ENCODE measurements at regions not wholly inside any gene's neighbourhood (a gene's known extent, or its start where the extent isn't known, plus 50 kb on each side); places are given as distances from the start of the nearest gene placed in this dataset.

DNA sequence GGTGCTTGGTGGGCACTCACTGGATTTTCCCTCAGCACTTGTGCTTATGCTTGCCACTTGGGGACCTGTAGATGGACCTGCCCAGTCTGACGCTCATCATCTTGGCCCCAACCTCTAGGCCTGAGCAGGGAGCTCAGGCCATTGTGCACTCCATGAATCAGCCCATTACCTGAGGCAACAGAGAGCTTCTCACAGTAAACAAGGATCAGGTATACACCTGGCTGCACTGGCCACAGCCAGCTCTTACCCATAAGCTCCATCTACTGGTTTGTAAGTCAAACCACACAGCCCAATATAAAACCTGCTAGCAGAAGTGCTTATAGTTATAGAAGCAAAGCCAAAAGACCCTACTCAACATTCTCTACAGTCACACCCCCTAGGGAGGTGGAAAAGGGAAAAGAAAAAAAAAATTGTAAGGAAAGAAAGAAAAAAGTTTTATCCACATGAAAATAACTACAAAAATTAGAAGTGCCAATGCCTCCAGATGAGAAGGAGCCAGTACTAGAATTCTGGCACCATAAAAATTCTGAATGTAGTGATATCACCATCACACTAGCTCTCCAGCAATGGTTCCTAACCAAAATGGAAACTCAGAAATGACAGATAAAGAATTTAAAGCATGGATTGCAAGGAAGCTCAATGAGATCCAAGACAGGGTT, 87.8 kb upstream of the CDH5 start:
- peak; percentile 47 for TF ChIP-seq CTCF (IDR thresholded peaks at IDR 0.05; ENCODE audit: control insufficient read depth, extremely low read depth, insufficient read depth)
- no peak overlapping the region for H3K4me3 ChIP-seq (ENCODE audit: low read depth, low read length)
- no peak for DNase-seq (ENCODE audit: low read depth)

DNA sequence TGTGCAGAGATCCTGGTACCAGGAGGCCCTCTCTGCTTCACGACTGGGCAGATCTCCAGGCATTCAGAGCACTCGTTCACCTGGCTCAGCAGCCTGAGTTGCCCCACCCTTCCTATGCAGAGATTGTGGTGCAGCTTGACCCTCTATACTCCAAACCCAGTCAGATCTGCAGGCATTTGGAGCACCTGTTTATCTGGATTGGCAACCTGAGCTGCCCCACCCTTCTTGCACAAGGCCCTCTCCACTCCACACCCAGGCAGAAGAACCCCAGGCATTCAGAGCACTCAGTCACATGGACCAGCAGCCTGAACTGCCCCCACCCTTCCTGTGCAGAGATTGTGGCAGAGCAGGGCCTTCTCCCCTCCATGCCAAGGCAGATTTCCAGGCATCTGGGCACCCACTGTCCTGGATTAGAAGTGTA, 88.4 kb upstream of the CDH5 start:
- no peak for TF ChIP-seq CTCF (IDR thresholded peaks at IDR 0.05; ENCODE audit: control insufficient read depth, extremely low read depth, insufficient read depth)
- DNase-seq (ENCODE audit: low read depth), result no peak
- no peak overlapping the region for H3K4me3 ChIP-seq (ENCODE audit: low read depth, low read length)

DNA sequence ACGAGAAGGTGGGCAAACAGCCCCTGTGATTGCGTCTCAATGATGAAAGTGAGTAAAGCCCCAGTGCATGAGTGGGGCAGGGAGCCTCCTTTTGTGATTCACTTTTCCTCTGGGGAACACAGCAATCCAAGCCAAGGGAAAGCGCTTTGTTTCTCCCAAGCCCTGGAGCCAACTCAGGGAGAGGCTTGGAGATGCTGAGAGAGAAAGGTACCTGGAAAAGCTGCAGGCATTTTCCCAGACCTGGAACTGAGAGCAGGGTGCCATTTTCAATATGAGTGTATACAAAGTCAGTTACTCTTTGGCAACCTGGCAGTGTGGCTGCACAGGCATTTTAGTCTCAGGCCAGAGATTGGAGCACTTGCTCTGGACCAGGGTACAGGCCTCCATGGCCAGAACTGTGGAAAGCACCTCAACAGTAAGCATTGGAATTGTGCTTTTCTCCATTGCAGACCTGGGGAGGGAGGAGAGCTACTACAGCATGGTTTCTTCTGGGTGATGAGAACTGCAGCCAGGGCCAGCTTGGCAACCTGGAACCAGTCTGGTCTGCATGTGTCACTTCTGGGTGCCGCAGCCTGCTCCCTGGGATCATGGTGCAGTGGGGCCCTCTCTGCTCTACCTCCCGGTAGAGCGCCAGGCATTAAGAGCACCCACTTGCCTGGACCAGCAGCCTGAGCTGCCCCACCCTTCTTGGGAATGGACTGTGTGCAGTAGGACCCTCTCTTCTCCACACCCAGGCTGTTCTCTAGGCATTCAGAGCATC, 89.0 kb upstream of the CDH5 start:
- no peak for TF ChIP-seq CTCF (IDR thresholded peaks at IDR 0.05; ENCODE audit: control insufficient read depth, extremely low read depth, insufficient read depth)
- DNase-seq (ENCODE audit: low read depth), result no peak
- no peak overlapping the region for H3K4me3 ChIP-seq (ENCODE audit: low read depth, low read length)

GRCh38 chr16:66275775-66276428, 90.6 kb upstream of the CDH5 start:
- peak; percentile 86 for TF ChIP-seq CTCF (IDR thresholded peaks at IDR 0.05; ENCODE audit: control insufficient read depth, extremely low read depth, insufficient read depth)
- no peak overlapping the region for H3K4me3 ChIP-seq (ENCODE audit: low read depth, low read length)
- no peak for DNase-seq (ENCODE audit: low read depth)

- no peak overlapping the region for H3K4me3 ChIP-seq (ENCODE audit: low read depth, low read length)
- peak; percentile 56 for TF ChIP-seq CTCF (IDR thresholded peaks at IDR 0.05; ENCODE audit: control insufficient read depth, extremely low read depth, insufficient read depth)
- DNase-seq (ENCODE audit: low read depth), result no peak
Observed at GRCh38 chr16:66274335-66275110, 92.0 kb upstream of the CDH5 start.

- peak; percentile 31; the same call in 1 of the 2 replicates for TF ChIP-seq CTCF (IDR thresholded peaks at IDR 0.05; ENCODE audit: control insufficient read depth, extremely low read depth, insufficient read depth)
- DNase-seq (ENCODE audit: low read depth), result no peak
- no peak overlapping the region for H3K4me3 ChIP-seq (ENCODE audit: low read depth, low read length)
Observed at GRCh38 chr16:66273644-66274334, 92.7 kb upstream of the CDH5 start.
